HEK293 (cell line): ENCODE measurements at regions not wholly inside any gene's neighbourhood (a gene's known extent, or its start where the extent isn't known, plus 50 kb on each side); places are given as distances from the start of the nearest gene placed in this dataset.
"Not testable (repeated sequence)": the region's sequence is repeated elsewhere in the genome, so short reads cannot be mapped to it uniquely, and the experiment has no call there.

ENCODE experiments used
- CTCF ChIA-PET: fragments of 350-600 bp; formaldehyde crosslinking; extraction: SDS; loops from one replicate; lab custom pipeline; 2021; ENCODE audit warnings: antibody characterized with exemption; lab: Yijun Ruan, JAX
- POLR2A ChIA-PET: fragments of 300-600 bp; formaldehyde crosslinking; extraction: SDS; loops from one replicate; lab custom pipeline; 2020; ENCODE audit warnings: antibody characterized with exemption, inconsistent platforms; lab: Yijun Ruan, JAX
- H3K27ac ChIP-seq: fragments of 200-500 bp; sonication (Bioruptor generic); 2 replicates; pipeline ENCODE4 v1.5.1; 2014; ENCODE audit warnings: low read depth, low read length, control low read depth, inconsistent platforms; ENCODE audit errors: extremely low read depth
- H3K36me3 ChIP-seq, 2 experiments: fragments of 200-500 bp in 1 of 2; sonication (Bioruptor generic) in 1 of 2; 1 replicate in 1 of 2; 2 replicates in 1 of 2; pipeline ENCODE4 v1.5.1; 2014 to 2017; ENCODE audit warnings: inconsistent platforms in 2 of 2, low read length in 2 of 2; ENCODE audit not compliant: control insufficient read depth in 2 of 2, insufficient read depth in 1 of 2
- H3K4me1 ChIP-seq: fragments of 200-500 bp; sonication (Bioruptor generic); 2 replicates; pipeline ENCODE4 v1.5.1; 2014; ENCODE audit warnings: mild to moderate bottlenecking, low read length, inconsistent platforms; ENCODE audit not compliant: control insufficient read depth, insufficient read depth
- H3K4me3 ChIP-seq: 2 replicates; pipeline ENCODE4 v1.5.1; 2011; ENCODE audit warnings: low read depth, mild to moderate bottlenecking, control low read depth, low read length, moderate library complexity
- H3K9me3 ChIP-seq: fragments of 200-500 bp; sonication (Bioruptor generic); 2 replicates; pipeline ENCODE4 v1.5.1; 2014; ENCODE audit warnings: low read depth, low read length, inconsistent platforms; ENCODE audit not compliant: control insufficient read depth, insufficient read depth
- ATF2 ChIP-seq: fragments of 450-650 bp; formaldehyde crosslinking; IDR thresholded peaks from 2 replicates; pipeline ENCODE4 v1.5.1; 2016; ENCODE audit warnings: missing biosample characterization, missing genetic modification characterization, low read depth
- EGR2 ChIP-seq: fragments of 450-650 bp; formaldehyde crosslinking; IDR thresholded peaks from 2 replicates; pipeline ENCODE4 v1.5.1; 2016; ENCODE audit warnings: low read depth, missing biosample characterization, missing genetic modification characterization
- KLF1 ChIP-seq: fragments of 450-650 bp; formaldehyde crosslinking; IDR thresholded peaks from 2 replicates; pipeline ENCODE4 v1.5.1; 2016; ENCODE audit warnings: missing biosample characterization, missing genetic modification characterization
- KLF9 ChIP-seq: fragments of 450-650 bp; formaldehyde crosslinking; IDR thresholded peaks from 2 replicates; pipeline ENCODE4 v1.5.1; 2016; ENCODE audit warnings: missing biosample characterization, missing genetic modification characterization, low read depth
- PBX3 ChIP-seq: sonication (generic); formaldehyde crosslinking; IDR thresholded peaks from 2 replicates; pipeline ENCODE4 v1.8.1; 2022; ENCODE audit warnings: mild to moderate bottlenecking, moderate library complexity, missing genetic modification reagents
- RBAK ChIP-seq: fragments of 450-650 bp; formaldehyde crosslinking; IDR thresholded peaks from 2 replicates; pipeline ENCODE4 v1.5.1; 2016; ENCODE audit warnings: missing biosample characterization, missing genetic modification characterization
- YY1 ChIP-seq: fragments of 450-650 bp; formaldehyde crosslinking; IDR thresholded peaks from 2 replicates; pipeline ENCODE4 v1.5.1; 2018; ENCODE audit warnings: missing biosample characterization, missing genetic modification characterization
- ZBTB48 ChIP-seq: fragments of 450-650 bp; formaldehyde crosslinking; IDR thresholded peaks from 2 replicates; pipeline ENCODE4 v1.5.1; 2016; ENCODE audit warnings: missing biosample characterization, missing genetic modification characterization
- ZBTB7A ChIP-seq: fragments of 450-650 bp; formaldehyde crosslinking; IDR thresholded peaks from 2 replicates; pipeline ENCODE4 v1.5.1; 2016; ENCODE audit warnings: low read depth, missing biosample characterization, missing genetic modification characterization
- ZFP37 ChIP-seq: fragments of 450-650 bp; formaldehyde crosslinking; IDR thresholded peaks from 2 replicates; pipeline ENCODE4 v1.5.1; 2016; ENCODE audit warnings: missing biosample characterization, missing genetic modification characterization
- ZNF146 ChIP-seq: fragments of 450-650 bp; formaldehyde crosslinking; IDR thresholded peaks from 2 replicates; pipeline ENCODE4 v1.5.1; 2016; ENCODE audit warnings: missing biosample characterization, missing genetic modification characterization
- ZNF174 ChIP-seq: fragments of 450-650 bp; formaldehyde crosslinking; IDR thresholded peaks from 2 replicates; pipeline ENCODE4 v1.5.0; 2017; ENCODE audit warnings: missing biosample characterization, mild to moderate bottlenecking, missing genetic modification characterization
- ZNF341 ChIP-seq: fragments of 450-650 bp; formaldehyde crosslinking; IDR thresholded peaks from 2 replicates; pipeline ENCODE4; 2016; ENCODE audit warnings: low read depth, missing biosample characterization, missing genetic modification characterization
- ZNF362 ChIP-seq: fragments of 450-650 bp; formaldehyde crosslinking; IDR thresholded peaks from 2 replicates; pipeline ENCODE4 v1.5.1; 2016; ENCODE audit warnings: missing biosample characterization, missing genetic modification characterization
- ZNF391 ChIP-seq: fragments of 450-650 bp; formaldehyde crosslinking; IDR thresholded peaks from 2 replicates; pipeline ENCODE4 v1.5.1; 2016; ENCODE audit warnings: low read depth, missing biosample characterization, missing genetic modification characterization, borderline replicate concordance
- ZNF530 ChIP-seq: fragments of 450-650 bp; formaldehyde crosslinking; IDR thresholded peaks from 2 replicates; pipeline ENCODE4 v1.5.1; 2016; ENCODE audit warnings: low read depth, missing biosample characterization, missing genetic modification characterization
- ZNF560 ChIP-seq: fragments of 450-650 bp; formaldehyde crosslinking; IDR thresholded peaks from 2 replicates; pipeline ENCODE4 v1.5.1; 2017; ENCODE audit warnings: missing biosample characterization, missing genetic modification characterization, borderline replicate concordance
- TF ChIP-seq, protein P1 (sequence below): fragments of 450-650 bp; formaldehyde crosslinking; IDR thresholded peaks from 2 replicates; pipeline ENCODE4 v1.5.1; 2017; ENCODE audit warnings: missing biosample characterization, missing genetic modification characterization
- TF ChIP-seq, protein P2 (sequence below): fragments of 450-650 bp; formaldehyde crosslinking; IDR thresholded peaks from 2 replicates; pipeline ENCODE4 v1.5.1; 2016; ENCODE audit warnings: missing biosample characterization, missing genetic modification characterization
- TF ChIP-seq, protein P3 (sequence below): fragments of 450-650 bp; formaldehyde crosslinking; IDR thresholded peaks from 2 replicates; pipeline ENCODE4 v1.5.1; 2017; ENCODE audit warnings: missing biosample characterization, missing genetic modification characterization

- no peaks in the 10 kb centered on the region for H3K9me3 ChIP-seq
- ChIA-PET CTCF (no interaction called here), POLR2A (no interaction called here)
- TF ChIP-seq ZFP37 (tag by site-specific recombination) (no peak), YY1 (tag by site-specific recombination) (no peak), ATF2 (tag by site-specific recombination) (no peak), KLF9 (tag by site-specific recombination) (no peak), RBAK (tag by site-specific recombination) (no peak), PBX3 (CRISPR knock-in tag) (no peak)
- TF ChIP-seq, protein P1, sequence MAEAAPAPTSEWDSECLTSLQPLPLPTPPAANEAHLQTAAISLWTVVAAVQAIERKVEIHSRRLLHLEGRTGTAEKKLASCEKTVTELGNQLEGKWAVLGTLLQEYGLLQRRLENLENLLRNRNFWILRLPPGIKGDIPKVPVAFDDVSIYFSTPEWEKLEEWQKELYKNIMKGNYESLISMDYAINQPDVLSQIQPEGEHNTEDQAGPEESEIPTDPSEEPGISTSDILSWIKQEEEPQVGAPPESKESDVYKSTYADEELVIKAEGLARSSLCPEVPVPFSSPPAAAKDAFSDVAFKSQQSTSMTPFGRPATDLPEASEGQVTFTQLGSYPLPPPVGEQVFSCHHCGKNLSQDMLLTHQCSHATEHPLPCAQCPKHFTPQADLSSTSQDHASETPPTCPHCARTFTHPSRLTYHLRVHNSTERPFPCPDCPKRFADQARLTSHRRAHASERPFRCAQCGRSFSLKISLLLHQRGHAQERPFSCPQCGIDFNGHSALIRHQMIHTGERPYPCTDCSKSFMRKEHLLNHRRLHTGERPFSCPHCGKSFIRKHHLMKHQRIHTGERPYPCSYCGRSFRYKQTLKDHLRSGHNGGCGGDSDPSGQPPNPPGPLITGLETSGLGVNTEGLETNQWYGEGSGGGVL (tag by site-specific recombination) = no peak
- no peaks in the 10 kb centered on the region for H3K4me1 ChIP-seq
- H3K4me3 ChIP-seq = no peak overlapping the region
- no peaks in the 10 kb centered on the region for H3K36me3 ChIP-seq
- H3K27ac ChIP-seq = no peak overlapping the region
These were observed 318.0 kb upstream of the KCNMB2 start for GRCh38 chr3:178218231-178218630.

- H3K4me1 ChIP-seq, H3K27ac ChIP-seq, H3K4me3 ChIP-seq, H3K9me3 ChIP-seq, CTCF ChIA-PET, H3K36me3 ChIP-seq: not testable (repeated sequence)
- TF ChIP-seq ZNF146 (tag by site-specific recombination) = peak; percentile 51; the same call in 1 of the 2 replicates
- TF ChIP-seq, all 188 proteins: peak for 1; not testable (repeated sequence) for 187
- POLR2A ChIA-PET = not testable (repeated sequence)
These were observed 316.6 kb upstream of the KCNMB2 start for GRCh38 chr3:178219661-178220060.

DNA sequence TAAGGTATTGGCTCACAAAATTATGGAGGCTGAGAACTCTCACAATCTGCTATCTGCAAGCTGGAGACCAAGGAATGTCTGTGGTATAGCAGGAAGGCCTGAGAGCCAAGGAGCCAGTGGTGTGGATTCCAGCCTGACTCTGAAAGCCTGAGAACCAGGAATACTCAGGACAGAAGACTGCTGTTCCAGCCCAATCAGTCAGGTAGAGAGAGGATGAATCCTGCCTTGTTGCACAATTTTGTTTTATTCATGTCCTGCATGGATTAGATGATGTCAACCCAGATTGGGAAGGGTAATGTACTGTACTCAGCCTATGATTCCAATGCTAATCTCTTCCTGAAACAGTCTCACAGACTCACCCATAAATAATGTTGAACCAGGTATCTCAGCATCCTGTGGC lies 312.4 kb upstream of the KCNMB2 start:
- Histone ChIP-seq H3K4me1 (no peaks in the 10 kb centered on the region), H3K36me3 (no peaks in the 10 kb centered on the region), H3K4me3 (no peak overlapping the region), H3K9me3 (no peaks in the 10 kb centered on the region), H3K27ac (no peak overlapping the region)
- ChIA-PET CTCF (interaction anchor here (0.6 kb wide), 1 partner anchor 121 kb away, joined by 6 read pairs; no protein-coding TSS in a partner anchor), POLR2A (no interaction called here)
- TF ChIP-seq EGR2 (tag by site-specific recombination) = no peak
- TF ChIP-seq ZNF362 (tag by site-specific recombination) = no peak
- no peak for TF ChIP-seq ZBTB48 (tag by site-specific recombination)
- TF ChIP-seq ZNF174 (tag by site-specific recombination) = no peak
- no peak for TF ChIP-seq ZNF341
- no peak for TF ChIP-seq ZBTB7A (tag by site-specific recombination)
- TF ChIP-seq ZNF391 (tag by site-specific recombination) = no peak
- TF ChIP-seq, protein P2, sequence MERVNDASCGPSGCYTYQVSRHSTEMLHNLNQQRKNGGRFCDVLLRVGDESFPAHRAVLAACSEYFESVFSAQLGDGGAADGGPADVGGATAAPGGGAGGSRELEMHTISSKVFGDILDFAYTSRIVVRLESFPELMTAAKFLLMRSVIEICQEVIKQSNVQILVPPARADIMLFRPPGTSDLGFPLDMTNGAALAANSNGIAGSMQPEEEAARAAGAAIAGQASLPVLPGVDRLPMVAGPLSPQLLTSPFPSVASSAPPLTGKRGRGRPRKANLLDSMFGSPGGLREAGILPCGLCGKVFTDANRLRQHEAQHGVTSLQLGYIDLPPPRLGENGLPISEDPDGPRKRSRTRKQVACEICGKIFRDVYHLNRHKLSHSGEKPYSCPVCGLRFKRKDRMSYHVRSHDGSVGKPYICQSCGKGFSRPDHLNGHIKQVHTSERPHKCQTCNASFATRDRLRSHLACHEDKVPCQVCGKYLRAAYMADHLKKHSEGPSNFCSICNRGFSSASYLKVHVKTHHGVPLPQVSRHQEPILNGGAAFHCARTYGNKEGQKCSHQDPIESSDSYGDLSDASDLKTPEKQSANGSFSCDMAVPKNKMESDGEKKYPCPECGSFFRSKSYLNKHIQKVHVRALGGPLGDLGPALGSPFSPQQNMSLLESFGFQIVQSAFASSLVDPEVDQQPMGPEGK (tag by site-specific recombination) = no peak
- no peak for TF ChIP-seq KLF1 (tag by site-specific recombination)
- TF ChIP-seq, protein P3, sequence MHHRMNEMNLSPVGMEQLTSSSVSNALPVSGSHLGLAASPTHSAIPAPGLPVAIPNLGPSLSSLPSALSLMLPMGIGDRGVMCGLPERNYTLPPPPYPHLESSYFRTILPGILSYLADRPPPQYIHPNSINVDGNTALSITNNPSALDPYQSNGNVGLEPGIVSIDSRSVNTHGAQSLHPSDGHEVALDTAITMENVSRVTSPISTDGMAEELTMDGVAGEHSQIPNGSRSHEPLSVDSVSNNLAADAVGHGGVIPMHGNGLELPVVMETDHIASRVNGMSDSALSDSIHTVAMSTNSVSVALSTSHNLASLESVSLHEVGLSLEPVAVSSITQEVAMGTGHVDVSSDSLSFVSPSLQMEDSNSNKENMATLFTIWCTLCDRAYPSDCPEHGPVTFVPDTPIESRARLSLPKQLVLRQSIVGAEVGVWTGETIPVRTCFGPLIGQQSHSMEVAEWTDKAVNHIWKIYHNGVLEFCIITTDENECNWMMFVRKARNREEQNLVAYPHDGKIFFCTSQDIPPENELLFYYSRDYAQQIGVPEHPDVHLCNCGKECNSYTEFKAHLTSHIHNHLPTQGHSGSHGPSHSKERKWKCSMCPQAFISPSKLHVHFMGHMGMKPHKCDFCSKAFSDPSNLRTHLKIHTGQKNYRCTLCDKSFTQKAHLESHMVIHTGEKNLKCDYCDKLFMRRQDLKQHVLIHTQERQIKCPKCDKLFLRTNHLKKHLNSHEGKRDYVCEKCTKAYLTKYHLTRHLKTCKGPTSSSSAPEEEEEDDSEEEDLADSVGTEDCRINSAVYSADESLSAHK (tag by site-specific recombination) = no peak
- TF ChIP-seq ZNF560 (tag by site-specific recombination) = no peak
- no peak for TF ChIP-seq ZNF530 (tag by site-specific recombination)
